ENCODE measurements at regions not wholly inside any gene's neighbourhood (a gene's known extent, or its start where the extent isn't known, plus 50 kb on each side); places are given as distances from the start of the nearest gene placed in this dataset.

GRCh38 chrX:121949041-121949760 lies 901.8 kb downstream of the GLUD2 start:
- TF ChIP-seq CTCF (IDR thresholded peaks at IDR 0.05) (no peak), POLR2A (IDR thresholded peaks at IDR 0.05) (no peak)
